Cardiac fibroblast (primary cell): ENCODE measurements at regions not wholly inside any gene's neighbourhood (a gene's known extent, or its start where the extent isn't known, plus 50 kb on each side); places are given as distances from the start of the nearest gene placed in this dataset.
A peak's percentile ranks its signal among the peaks of the same experiment; 100 is the strongest.

Experiments
- DNase-seq, 2 donors: peaks; one replicate each; pipeline versions ENCODE4 v3.0.0 to v3.0.0-alpha.2; 2010; ENCODE audit warnings: low read depth in 2 of 2
- H3K4me3 ChIP-seq, 2 donors: replicated peaks in 1 of 2; 1 replicate in 1 of 2; 2 replicates in 1 of 2; pipeline ENCODE4 v1.5.1; 2011; ENCODE audit warnings: low read depth in 2 of 2, low read length in 2 of 2, mild to moderate bottlenecking in 2 of 2, moderate library complexity in 1 of 2
- CTCF ChIP-seq: IDR thresholded peaks from one replicate; pipeline ENCODE4 v1.5.1; 2011; ENCODE audit warnings: low read depth, mild to moderate bottlenecking, low read length, inconsistent platforms

GRCh38 chr1:193988885-193989284 lies 802.5 kb upstream of the B3GALT2 start:
- H3K4me3 ChIP-seq = no peak overlapping the region
- TF ChIP-seq CTCF = no peak
- no peak for DNase-seq

- H3K4me3 ChIP-seq = no peak overlapping the region
- DNase-seq = no peak
- TF ChIP-seq CTCF = no peak
Observed at GRCh38 chr1:193979219-193979618, 792.8 kb upstream of the B3GALT2 start.

GRCh38 chr1:193974286-193974798 lies 787.9 kb upstream of the B3GALT2 start:
- H3K4me3 ChIP-seq = no peak overlapping the region
- DNase-seq = no peak
- TF ChIP-seq CTCF = no peak

GRCh38 chr1:193973428-193973827 lies 787.0 kb upstream of the B3GALT2 start:
- DNase-seq = no peak
- no peak overlapping the region for H3K4me3 ChIP-seq
- TF ChIP-seq CTCF = no peak

GRCh38 chr1:193971595-193971994 lies 785.2 kb upstream of the B3GALT2 start:
- peak; percentile 21 to 74 for DNase-seq
- no peak overlapping the region for H3K4me3 ChIP-seq
- TF ChIP-seq CTCF = no peak

- H3K4me3 ChIP-seq = no peak overlapping the region
- no peak for TF ChIP-seq CTCF
- DNase-seq = no peak
Observed at GRCh38 chr1:193960499-193960898, 774.1 kb upstream of the B3GALT2 start.

- no peak for TF ChIP-seq CTCF
- no peak overlapping the region for H3K4me3 ChIP-seq
Observed at GRCh38 chr1:193960040-193960439, 773.6 kb upstream of the B3GALT2 start.

More at GRCh38 chr1:193960040-193960439, 773.6 kb upstream of the B3GALT2 start:
- DNase-seq = no peak
